H1 (cell line): ENCODE measurements at regions not wholly inside any gene's neighbourhood (a gene's known extent, or its start where the extent isn't known, plus 50 kb on each side); places are given as distances from the start of the nearest gene placed in this dataset.

Experiments used
- CBX5 ChIP-seq: fragments of 300-800, 300-1000 bp; sonication (generic); IDR thresholded peaks from 2 replicates; pipeline ENCODE4 v1.7.1; 2016; ENCODE audit warnings: antibody characterized with exemption, low read length, low read depth
- EGR1 ChIP-seq: IDR thresholded peaks from 2 replicates; pipeline ENCODE4 v1.6.1; 2011; ENCODE audit warnings: low read depth, low read length, borderline replicate concordance
- EP300 ChIP-seq, 2 experiments: IDR thresholded peaks; 1 replicate in 1 of 2; 2 replicates in 1 of 2; pipeline ENCODE4 v1.6.1; 2011 to 2012; ENCODE audit warnings: low read depth in 2 of 2, low read length in 2 of 2, mild to moderate bottlenecking in 2 of 2, borderline replicate concordance in 1 of 2, inconsistent platforms in 1 of 2, moderate library complexity in 1 of 2
- KDM1A ChIP-seq: fragments of 200-600, 300-600 bp; sonication (generic); IDR thresholded peaks from 2 replicates; pipeline ENCODE4 v1.7.1; 2016; ENCODE audit warnings: mild to moderate bottlenecking, low read length, borderline replicate concordance
- KDM5A ChIP-seq: fragments of 200-600 bp; IDR thresholded peaks from 2 replicates; pipeline ENCODE4 v1.7.1; 2012; ENCODE audit warnings: mild to moderate bottlenecking, low read length, inconsistent platforms, mixed read lengths
- PHF8 ChIP-seq: fragments of 200-600 bp; sonication (generic); conservative IDR thresholded peaks from 2 replicates; pipeline ENCODE4 v1.7.1; 2012; ENCODE audit warnings: low read depth, mild to moderate bottlenecking, inconsistent platforms, low read length, moderate library complexity
- POLR2AphosphoS5 ChIP-seq: IDR thresholded peaks from 2 replicates; pipeline ENCODE4 v1.6.1; 2011; ENCODE audit warnings: low read depth, low read length
- RNF2 ChIP-seq: fragments of 200-900, 300-1000 bp; sonication (generic); IDR thresholded peaks from 2 replicates; pipeline ENCODE4 v1.7.1; 2016; ENCODE audit warnings: borderline replicate concordance, low read depth, mild to moderate bottlenecking, antibody characterized with exemption, low read length; ENCODE audit not compliant: poor library complexity, severe bottlenecking; ENCODE audit errors: missing control alignments
- YY1 ChIP-seq: IDR thresholded peaks from 2 replicates; pipeline ENCODE4 v1.6.1; 2011; ENCODE audit warnings: low read depth, mild to moderate bottlenecking, low read length
- TF ChIP-seq, protein P1 (sequence below): fragments of 300-600 bp; sonication (generic); IDR thresholded peaks from 2 replicates; pipeline ENCODE4 v1.7.1; 2012; ENCODE audit warnings: low read length, moderate library complexity, mild to moderate bottlenecking, inconsistent platforms; ENCODE audit not compliant: insufficient replicate concordance
- TF ChIP-seq, protein P2 (sequence below): IDR thresholded peaks from 2 replicates; pipeline ENCODE4 v1.6.1; 2012; ENCODE audit warnings: inconsistent platforms

DNA sequence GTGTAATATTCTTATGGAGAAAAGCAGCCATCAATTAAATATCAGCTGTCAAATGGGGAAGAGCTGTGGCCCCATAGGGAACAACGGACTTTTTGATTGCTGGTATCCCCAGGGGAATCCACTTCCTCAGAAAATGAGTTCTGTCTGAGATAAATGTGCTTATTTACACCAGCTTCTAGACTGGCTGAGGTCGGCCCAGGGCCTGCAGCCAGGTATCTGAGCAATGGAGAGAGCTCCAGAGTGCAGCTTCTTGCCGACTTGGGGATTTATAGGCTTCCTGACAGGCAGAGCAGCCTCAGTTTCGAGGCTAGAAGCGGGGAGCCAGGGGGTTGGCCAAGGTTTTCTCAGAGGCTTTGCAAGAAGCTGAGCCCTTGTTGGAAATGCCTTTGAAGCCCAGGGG lies 67.2 kb downstream of the MCFD2 start (continued):
- TF ChIP-seq, protein P1, sequence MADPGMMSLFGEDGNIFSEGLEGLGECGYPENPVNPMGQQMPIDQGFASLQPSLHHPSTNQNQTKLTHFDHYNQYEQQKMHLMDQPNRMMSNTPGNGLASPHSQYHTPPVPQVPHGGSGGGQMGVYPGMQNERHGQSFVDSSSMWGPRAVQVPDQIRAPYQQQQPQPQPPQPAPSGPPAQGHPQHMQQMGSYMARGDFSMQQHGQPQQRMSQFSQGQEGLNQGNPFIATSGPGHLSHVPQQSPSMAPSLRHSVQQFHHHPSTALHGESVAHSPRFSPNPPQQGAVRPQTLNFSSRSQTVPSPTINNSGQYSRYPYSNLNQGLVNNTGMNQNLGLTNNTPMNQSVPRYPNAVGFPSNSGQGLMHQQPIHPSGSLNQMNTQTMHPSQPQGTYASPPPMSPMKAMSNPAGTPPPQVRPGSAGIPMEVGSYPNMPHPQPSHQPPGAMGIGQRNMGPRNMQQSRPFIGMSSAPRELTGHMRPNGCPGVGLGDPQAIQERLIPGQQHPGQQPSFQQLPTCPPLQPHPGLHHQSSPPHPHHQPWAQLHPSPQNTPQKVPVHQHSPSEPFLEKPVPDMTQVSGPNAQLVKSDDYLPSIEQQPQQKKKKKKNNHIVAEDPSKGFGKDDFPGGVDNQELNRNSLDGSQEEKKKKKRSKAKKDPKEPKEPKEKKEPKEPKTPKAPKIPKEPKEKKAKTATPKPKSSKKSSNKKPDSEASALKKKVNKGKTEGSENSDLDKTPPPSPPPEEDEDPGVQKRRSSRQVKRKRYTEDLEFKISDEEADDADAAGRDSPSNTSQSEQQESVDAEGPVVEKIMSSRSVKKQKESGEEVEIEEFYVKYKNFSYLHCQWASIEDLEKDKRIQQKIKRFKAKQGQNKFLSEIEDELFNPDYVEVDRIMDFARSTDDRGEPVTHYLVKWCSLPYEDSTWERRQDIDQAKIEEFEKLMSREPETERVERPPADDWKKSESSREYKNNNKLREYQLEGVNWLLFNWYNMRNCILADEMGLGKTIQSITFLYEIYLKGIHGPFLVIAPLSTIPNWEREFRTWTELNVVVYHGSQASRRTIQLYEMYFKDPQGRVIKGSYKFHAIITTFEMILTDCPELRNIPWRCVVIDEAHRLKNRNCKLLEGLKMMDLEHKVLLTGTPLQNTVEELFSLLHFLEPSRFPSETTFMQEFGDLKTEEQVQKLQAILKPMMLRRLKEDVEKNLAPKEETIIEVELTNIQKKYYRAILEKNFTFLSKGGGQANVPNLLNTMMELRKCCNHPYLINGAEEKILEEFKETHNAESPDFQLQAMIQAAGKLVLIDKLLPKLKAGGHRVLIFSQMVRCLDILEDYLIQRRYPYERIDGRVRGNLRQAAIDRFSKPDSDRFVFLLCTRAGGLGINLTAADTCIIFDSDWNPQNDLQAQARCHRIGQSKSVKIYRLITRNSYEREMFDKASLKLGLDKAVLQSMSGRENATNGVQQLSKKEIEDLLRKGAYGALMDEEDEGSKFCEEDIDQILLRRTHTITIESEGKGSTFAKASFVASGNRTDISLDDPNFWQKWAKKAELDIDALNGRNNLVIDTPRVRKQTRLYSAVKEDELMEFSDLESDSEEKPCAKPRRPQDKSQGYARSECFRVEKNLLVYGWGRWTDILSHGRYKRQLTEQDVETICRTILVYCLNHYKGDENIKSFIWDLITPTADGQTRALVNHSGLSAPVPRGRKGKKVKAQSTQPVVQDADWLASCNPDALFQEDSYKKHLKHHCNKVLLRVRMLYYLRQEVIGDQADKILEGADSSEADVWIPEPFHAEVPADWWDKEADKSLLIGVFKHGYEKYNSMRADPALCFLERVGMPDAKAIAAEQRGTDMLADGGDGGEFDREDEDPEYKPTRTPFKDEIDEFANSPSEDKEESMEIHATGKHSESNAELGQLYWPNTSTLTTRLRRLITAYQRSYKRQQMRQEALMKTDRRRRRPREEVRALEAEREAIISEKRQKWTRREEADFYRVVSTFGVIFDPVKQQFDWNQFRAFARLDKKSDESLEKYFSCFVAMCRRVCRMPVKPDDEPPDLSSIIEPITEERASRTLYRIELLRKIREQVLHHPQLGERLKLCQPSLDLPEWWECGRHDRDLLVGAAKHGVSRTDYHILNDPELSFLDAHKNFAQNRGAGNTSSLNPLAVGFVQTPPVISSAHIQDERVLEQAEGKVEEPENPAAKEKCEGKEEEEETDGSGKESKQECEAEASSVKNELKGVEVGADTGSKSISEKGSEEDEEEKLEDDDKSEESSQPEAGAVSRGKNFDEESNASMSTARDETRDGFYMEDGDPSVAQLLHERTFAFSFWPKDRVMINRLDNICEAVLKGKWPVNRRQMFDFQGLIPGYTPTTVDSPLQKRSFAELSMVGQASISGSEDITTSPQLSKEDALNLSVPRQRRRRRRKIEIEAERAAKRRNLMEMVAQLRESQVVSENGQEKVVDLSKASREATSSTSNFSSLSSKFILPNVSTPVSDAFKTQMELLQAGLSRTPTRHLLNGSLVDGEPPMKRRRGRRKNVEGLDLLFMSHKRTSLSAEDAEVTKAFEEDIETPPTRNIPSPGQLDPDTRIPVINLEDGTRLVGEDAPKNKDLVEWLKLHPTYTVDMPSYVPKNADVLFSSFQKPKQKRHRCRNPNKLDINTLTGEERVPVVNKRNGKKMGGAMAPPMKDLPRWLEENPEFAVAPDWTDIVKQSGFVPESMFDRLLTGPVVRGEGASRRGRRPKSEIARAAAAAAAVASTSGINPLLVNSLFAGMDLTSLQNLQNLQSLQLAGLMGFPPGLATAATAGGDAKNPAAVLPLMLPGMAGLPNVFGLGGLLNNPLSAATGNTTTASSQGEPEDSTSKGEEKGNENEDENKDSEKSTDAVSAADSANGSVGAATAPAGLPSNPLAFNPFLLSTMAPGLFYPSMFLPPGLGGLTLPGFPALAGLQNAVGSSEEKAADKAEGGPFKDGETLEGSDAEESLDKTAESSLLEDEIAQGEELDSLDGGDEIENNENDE: no peak
- TF ChIP-seq KDM5A: no peak
- TF ChIP-seq KDM1A: no peak
- no peak for TF ChIP-seq EP300 (IDR thresholded peaks at IDR 0.05; ENCODE audit: borderline replicate concordance in 1 of 2, low read depth in 2 of 2, low read length in 2 of 2)
- TF ChIP-seq YY1: no peak
- no peak for TF ChIP-seq POLR2AphosphoS5
- TF ChIP-seq, protein P2, sequence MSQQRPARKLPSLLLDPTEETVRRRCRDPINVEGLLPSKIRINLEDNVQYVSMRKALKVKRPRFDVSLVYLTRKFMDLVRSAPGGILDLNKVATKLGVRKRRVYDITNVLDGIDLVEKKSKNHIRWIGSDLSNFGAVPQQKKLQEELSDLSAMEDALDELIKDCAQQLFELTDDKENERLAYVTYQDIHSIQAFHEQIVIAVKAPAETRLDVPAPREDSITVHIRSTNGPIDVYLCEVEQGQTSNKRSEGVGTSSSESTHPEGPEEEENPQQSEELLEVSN: no peak
- TF ChIP-seq RNF2: no peak
- TF ChIP-seq PHF8: no peak
- TF ChIP-seq EGR1: no peak
- no peak for TF ChIP-seq CBX5
